Ascending aorta (tissue), 2 donors: ENCODE measurements at regions not wholly inside any gene's neighbourhood (a gene's known extent, or its start where the extent isn't known, plus 50 kb on each side); places are given as distances from the start of the nearest gene placed in this dataset.

Source experiments
- DNase-seq, 2 donors: peaks; one replicate each; pipeline ENCODE4 v3.0.0-alpha.2; 2019; ENCODE audit warnings: low spot score in 2 of 2
- H3K27ac ChIP-seq, 2 donors: fragments of 200-600 bp; sonication (generic); one replicate each; pipeline ENCODE4 v1.5.1; 2016 to 2017; ENCODE audit warnings: mild to moderate bottlenecking in 1 of 2
- H3K27me3 ChIP-seq: fragments of 200-600 bp; sonication (generic); one replicate; pipeline ENCODE4 v1.5.1; 2017
- H3K36me3 ChIP-seq, 2 donors: fragments of 200-600 bp; sonication (generic); one replicate each; pipeline ENCODE4 v1.5.1; 2016
- H3K4me1 ChIP-seq, 2 donors: fragments of 200-600 bp; sonication (generic); one replicate each; pipeline ENCODE4 v1.5.1; 2016 to 2017; ENCODE audit warnings: mild to moderate bottlenecking in 1 of 2
- H3K4me3 ChIP-seq, 2 donors: fragments of 200-600 bp; sonication (generic); one replicate each; pipeline ENCODE4 v1.5.1; 2016 to 2017; ENCODE audit warnings: mild to moderate bottlenecking in 1 of 2
- H3K9me3 ChIP-seq, 2 donors: fragments of 200-600 bp; sonication (generic); one replicate each; pipeline ENCODE4 v1.5.1; 2016
- CTCF ChIP-seq, 3 experiments: fragments of 200-600 bp in 2 of 3; fragments of 450-650 bp in 1 of 3; sonication (generic) in 2 of 3; IDR thresholded peaks; one replicate each; pipeline ENCODE4 v1.5.1; 2016 to 2019; ENCODE audit warnings: antibody characterized with exemption in 3 of 3, mild to moderate bottlenecking in 1 of 3, moderate library complexity in 1 of 3
- intact Hi-C: fragments of 100-400 bp; cut with DNase I; formaldehyde crosslinking; loops from one replicate; pipeline ENCODE4 v1.15.1; 2023

GRCh38 chr2:183665425-183665824, 541.2 kb downstream of the NUP35 start:
- TF ChIP-seq CTCF (IDR thresholded peaks at IDR 0.05), result no peak
- no peaks in the 10 kb centered on the region for H3K9me3 ChIP-seq
- no peaks in the 10 kb centered on the region for H3K36me3 ChIP-seq
- intact Hi-C loops, result no loop called here
- DNase-seq, result no peak
- H3K27me3 ChIP-seq, result no peaks in the 10 kb centered on the region
- no peak overlapping the region for H3K27ac ChIP-seq
- no peak overlapping the region for H3K4me3 ChIP-seq
- H3K4me1 ChIP-seq, result no peaks in the 10 kb centered on the region

GRCh38 chr2:183666031-183666430, 541.8 kb downstream of the NUP35 start:
- Histone ChIP-seq H3K36me3 (no peaks in the 10 kb centered on the region), H3K4me1 (no peaks in the 10 kb centered on the region), H3K9me3 (no peaks in the 10 kb centered on the region), H3K27ac (no peak overlapping the region), H3K4me3 (no peak overlapping the region), H3K27me3 (no peaks in the 10 kb centered on the region)
- intact Hi-C loops, result no loop called here
- TF ChIP-seq CTCF (IDR thresholded peaks at IDR 0.05), result no peak
- no peak for DNase-seq

DNA sequence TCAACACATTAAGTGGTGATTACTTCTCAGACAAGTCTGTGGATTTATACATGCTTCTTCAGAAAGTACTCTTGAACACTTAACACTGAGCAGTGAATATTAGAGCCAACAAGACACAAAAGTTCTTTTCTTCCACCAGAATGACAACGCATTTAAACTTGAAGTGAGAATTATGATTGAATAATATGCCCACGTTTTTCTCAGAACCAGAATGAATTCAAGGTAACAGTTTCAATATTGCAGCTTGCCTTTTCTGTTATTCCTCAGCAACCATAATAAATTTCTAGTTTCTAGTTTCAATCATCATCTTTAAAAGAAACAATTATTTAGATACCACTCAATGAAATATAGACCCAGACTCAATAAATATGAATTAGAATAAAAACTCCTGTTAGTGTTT, 547.0 kb downstream of the NUP35 start:
- no peaks in the 10 kb centered on the region for H3K9me3 ChIP-seq
- no peak overlapping the region for H3K4me3 ChIP-seq
- no peaks in the 10 kb centered on the region for H3K36me3 ChIP-seq
- no peak for DNase-seq
- H3K4me1 ChIP-seq, result no peaks in the 10 kb centered on the region
- intact Hi-C loops, result no loop called here
- no peak for TF ChIP-seq CTCF (IDR thresholded peaks at IDR 0.05)
- H3K27me3 ChIP-seq, result no peaks in the 10 kb centered on the region
- H3K27ac ChIP-seq, result no peak overlapping the region

GRCh38 chr2:183678908-183679307, 554.7 kb downstream of the NUP35 start:
- H3K27me3 ChIP-seq, result no peaks in the 10 kb centered on the region
- intact Hi-C loops, result no loop called here
- H3K9me3 ChIP-seq, result no peaks in the 10 kb centered on the region
- no peak for DNase-seq
- H3K4me1 ChIP-seq, result no peaks in the 10 kb centered on the region
- TF ChIP-seq CTCF (IDR thresholded peaks at IDR 0.05), result no peak
- H3K4me3 ChIP-seq, result no peak overlapping the region
- H3K27ac ChIP-seq, result no peak overlapping the region
- H3K36me3 ChIP-seq, result no peaks in the 10 kb centered on the region

- Histone ChIP-seq H3K9me3 (no peaks in the 10 kb centered on the region), H3K27ac (no peak overlapping the region), H3K27me3 (no peaks in the 10 kb centered on the region), H3K4me1 (no peaks in the 10 kb centered on the region), H3K4me3 (no peak overlapping the region), H3K36me3 (no peaks in the 10 kb centered on the region)
- intact Hi-C loops, result no loop called here
- no peak for DNase-seq
- TF ChIP-seq CTCF (IDR thresholded peaks at IDR 0.05), result no peak
These were observed 556.3 kb downstream of the NUP35 start for GRCh38 chr2:183680573-183680972.

- DNase-seq, result no peak
- H3K36me3 ChIP-seq, result no peaks in the 10 kb centered on the region
- H3K4me3 ChIP-seq, result no peak overlapping the region
- no peaks in the 10 kb centered on the region for H3K4me1 ChIP-seq
- intact Hi-C loops, result no loop called here
- H3K27ac ChIP-seq, result no peak overlapping the region
- no peak for TF ChIP-seq CTCF (IDR thresholded peaks at IDR 0.05)
- H3K27me3 ChIP-seq, result no peaks in the 10 kb centered on the region
- no peaks in the 10 kb centered on the region for H3K9me3 ChIP-seq
These were observed 560.4 kb downstream of the NUP35 start for GRCh38 chr2:183684686-183685085.
